IPS-11a (cell line): ENCODE measurements at regions not wholly inside any gene's neighbourhood (a gene's known extent, or its start where the extent isn't known, plus 50 kb on each side); places are given as distances from the start of the nearest gene placed in this dataset.
"Not testable (repeated sequence)": the region's sequence is repeated elsewhere in the genome, so short reads cannot be mapped to it uniquely, and the experiment has no call there.

Source experiments
- H3K4me3 ChIP-seq: one replicate; pipeline ENCODE4 v1.5.1; 2013; ENCODE audit warnings: low read depth, low read length, control low read depth

GRCh38 chr12:9412459-9412858, 195.3 kb downstream of the KLRB1 start:
- not testable (repeated sequence) for H3K4me3 ChIP-seq

- not testable (repeated sequence) for H3K4me3 ChIP-seq
Measured at GRCh38 chr12:9411616-9412268, 196.0 kb downstream of the KLRB1 start.

- H3K4me3 ChIP-seq: not testable (repeated sequence)
Measured at GRCh38 chr12:9407425-9407748, 199.2 kb upstream of the PZP start.

GRCh38 chr12:9406564-9407424, 198.6 kb upstream of the PZP start:
- no peak overlapping the region for H3K4me3 ChIP-seq

- no peak overlapping the region for H3K4me3 ChIP-seq
Measured at GRCh38 chr12:9405886-9406563, 197.8 kb upstream of the PZP start.

GRCh38 chr12:9404469-9405260, 196.5 kb upstream of the PZP start:
- H3K4me3 ChIP-seq: no peak overlapping the region

GRCh38 chr12:9404031-9404430, 195.8 kb upstream of the PZP start:
- H3K4me3 ChIP-seq: no peak overlapping the region

GRCh38 chr12:9402432-9403040, 194.3 kb upstream of the PZP start:
- H3K4me3 ChIP-seq: not testable (repeated sequence)

GRCh38 chr12:9396367-9396766, 188.2 kb upstream of the PZP start:
- not testable (repeated sequence) for H3K4me3 ChIP-seq

GRCh38 chr12:9395220-9395619, 187.0 kb upstream of the PZP start:
- H3K4me3 ChIP-seq: not testable (repeated sequence)

- no peak overlapping the region for H3K4me3 ChIP-seq
Measured at GRCh38 chr12:9392842-9393241, 184.6 kb upstream of the PZP start.

- H3K4me3 ChIP-seq: no peak overlapping the region
Measured at GRCh38 chr12:9391815-9392214, 183.6 kb upstream of the PZP start.

GRCh38 chr12:9390761-9391160, 182.6 kb upstream of the PZP start:
- H3K4me3 ChIP-seq: no peak overlapping the region

- no peak overlapping the region for H3K4me3 ChIP-seq
Measured at GRCh38 chr12:9389796-9390195, 181.6 kb upstream of the PZP start.

- no peak overlapping the region for H3K4me3 ChIP-seq
Measured at GRCh38 chr12:9388379-9388778, 180.2 kb upstream of the PZP start.

- H3K4me3 ChIP-seq: no peak overlapping the region
Measured at GRCh38 chr12:9387450-9387849, 179.3 kb upstream of the PZP start.

GRCh38 chr12:9383585-9383984, 175.4 kb upstream of the PZP start:
- no peak overlapping the region for H3K4me3 ChIP-seq

- no peak overlapping the region for H3K4me3 ChIP-seq
Measured at GRCh38 chr12:9381619-9382018, 173.4 kb upstream of the PZP start.

GRCh38 chr12:9380650-9381049, 172.5 kb upstream of the PZP start:
- no peak overlapping the region for H3K4me3 ChIP-seq

- H3K4me3 ChIP-seq: no peak overlapping the region
Measured at GRCh38 chr12:9379023-9379742, 171.0 kb upstream of the PZP start.
